GM12878 (cell line): ENCODE measurements at regions not wholly inside any gene's neighbourhood (a gene's known extent, or its start where the extent isn't known, plus 50 kb on each side); places are given as distances from the start of the nearest gene placed in this dataset.

Experiments
- HDAC2 ChIP-seq: fragments of 200-600 bp; sonication (generic); IDR thresholded peaks from 2 replicates; pipeline ENCODE4 v1.6.1; 2017
- PAX8 ChIP-seq: fragments of 450-650 bp; IDR thresholded peaks from 2 replicates; pipeline ENCODE4 v1.6.1; 2017; ENCODE audit warnings: mild to moderate bottlenecking, moderate library complexity
- PBX3 ChIP-seq: IDR thresholded peaks from 2 replicates; pipeline ENCODE4 v1.6.1; 2011; ENCODE audit warnings: mild to moderate bottlenecking, low read depth, low read length, moderate library complexity; ENCODE audit not compliant: insufficient replicate concordance
- RAD21 ChIP-seq: IDR thresholded peaks from 2 replicates; pipeline ENCODE4 v1.6.1; 2011; ENCODE audit warnings: mild to moderate bottlenecking, low read depth, low read length, moderate library complexity; ENCODE audit not compliant: insufficient read depth
- SMAD5 ChIP-seq: IDR thresholded peaks from 2 replicates; pipeline ENCODE4 v1.6.1; 2016; ENCODE audit warnings: antibody characterized with exemption, low read depth
- TCF3 ChIP-seq: IDR thresholded peaks from 2 replicates; pipeline ENCODE4 v1.6.1; 2012; ENCODE audit warnings: low read depth, mild to moderate bottlenecking, low read length, borderline replicate concordance; ENCODE audit not compliant: insufficient read depth
- TF ChIP-seq, protein P1 (sequence below): fragments of 450-650 bp; IDR thresholded peaks from 2 replicates; pipeline ENCODE4 v1.6.1; 2018; ENCODE audit warnings: mild to moderate bottlenecking, low read depth, moderate library complexity; ENCODE audit not compliant: partially characterized antibody
- TF ChIP-seq, protein P2 (sequence below): IDR thresholded peaks from 2 replicates; pipeline ENCODE4 v1.6.1; 2012; ENCODE audit warnings: low read depth, low read length, improper control_type of control experiment

- TF ChIP-seq, protein P1, sequence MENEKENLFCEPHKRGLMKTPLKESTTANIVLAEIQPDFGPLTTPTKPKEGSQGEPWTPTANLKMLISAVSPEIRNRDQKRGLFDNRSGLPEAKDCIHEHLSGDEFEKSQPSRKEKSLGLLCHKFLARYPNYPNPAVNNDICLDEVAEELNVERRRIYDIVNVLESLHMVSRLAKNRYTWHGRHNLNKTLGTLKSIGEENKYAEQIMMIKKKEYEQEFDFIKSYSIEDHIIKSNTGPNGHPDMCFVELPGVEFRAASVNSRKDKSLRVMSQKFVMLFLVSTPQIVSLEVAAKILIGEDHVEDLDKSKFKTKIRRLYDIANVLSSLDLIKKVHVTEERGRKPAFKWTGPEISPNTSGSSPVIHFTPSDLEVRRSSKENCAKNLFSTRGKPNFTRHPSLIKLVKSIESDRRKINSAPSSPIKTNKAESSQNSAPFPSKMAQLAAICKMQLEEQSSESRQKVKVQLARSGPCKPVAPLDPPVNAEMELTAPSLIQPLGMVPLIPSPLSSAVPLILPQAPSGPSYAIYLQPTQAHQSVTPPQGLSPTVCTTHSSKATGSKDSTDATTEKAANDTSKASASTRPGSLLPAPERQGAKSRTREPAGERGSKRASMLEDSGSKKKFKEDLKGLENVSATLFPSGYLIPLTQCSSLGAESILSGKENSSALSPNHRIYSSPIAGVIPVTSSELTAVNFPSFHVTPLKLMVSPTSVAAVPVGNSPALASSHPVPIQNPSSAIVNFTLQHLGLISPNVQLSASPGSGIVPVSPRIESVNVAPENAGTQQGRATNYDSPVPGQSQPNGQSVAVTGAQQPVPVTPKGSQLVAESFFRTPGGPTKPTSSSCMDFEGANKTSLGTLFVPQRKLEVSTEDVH = no peak
- TF ChIP-seq HDAC2 = no peak
- TF ChIP-seq PAX8 = no peak
- no peak for TF ChIP-seq RAD21
- no peak for TF ChIP-seq PBX3
- TF ChIP-seq, protein P2, sequence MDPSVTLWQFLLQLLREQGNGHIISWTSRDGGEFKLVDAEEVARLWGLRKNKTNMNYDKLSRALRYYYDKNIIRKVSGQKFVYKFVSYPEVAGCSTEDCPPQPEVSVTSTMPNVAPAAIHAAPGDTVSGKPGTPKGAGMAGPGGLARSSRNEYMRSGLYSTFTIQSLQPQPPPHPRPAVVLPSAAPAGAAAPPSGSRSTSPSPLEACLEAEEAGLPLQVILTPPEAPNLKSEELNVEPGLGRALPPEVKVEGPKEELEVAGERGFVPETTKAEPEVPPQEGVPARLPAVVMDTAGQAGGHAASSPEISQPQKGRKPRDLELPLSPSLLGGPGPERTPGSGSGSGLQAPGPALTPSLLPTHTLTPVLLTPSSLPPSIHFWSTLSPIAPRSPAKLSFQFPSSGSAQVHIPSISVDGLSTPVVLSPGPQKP = no peak
- no peak for TF ChIP-seq TCF3
- no peak for TF ChIP-seq SMAD5
- TF ChIP-seq, all 136 proteins: peak for 0
These were observed 490.7 kb upstream of the SGCD start (continued) for GRCh38 chr5:155836089-155836803.
